ENCODE measurements at regions not wholly inside any gene's neighbourhood (a gene's known extent, or its start where the extent isn't known, plus 50 kb on each side); places are given as distances from the start of the nearest gene placed in this dataset.

- Histone ChIP-seq H3K4me1 (ENCODE audit: insufficient read depth, low read length) (no peaks in the 10 kb centered on the region), H3K27me3 (ENCODE audit: insufficient read depth, low read length) (no peaks in the 10 kb centered on the region), H3K9me3 (ENCODE audit: low read length) (no peaks in the 10 kb centered on the region)
These were observed 264.5 kb upstream of the CAMK1G start for GRCh38 chr1:209319057-209319432.

GRCh38 chr1:209319549-209319948 lies 264.0 kb upstream of the CAMK1G start:
- H2AFZ ChIP-seq (ENCODE audit: low read depth, low read length): no peak overlapping the region
- no peaks in the 10 kb centered on the region for H3K27me3 ChIP-seq (ENCODE audit: insufficient read depth, low read length)
- no peak overlapping the region for H3K4me3 ChIP-seq (ENCODE audit: low read length)
- H3K36me3 ChIP-seq (ENCODE audit: insufficient read depth, low read length): no peaks in the 10 kb centered on the region
- no peaks in the 10 kb centered on the region for H3K4me1 ChIP-seq (ENCODE audit: insufficient read depth, low read length)
- no peaks in the 10 kb centered on the region for H3K9me3 ChIP-seq (ENCODE audit: low read length)

More at GRCh38 chr1:209319057-209319432, 264.5 kb upstream of the CAMK1G start:
- Histone ChIP-seq H2AFZ (ENCODE audit: low read depth, low read length) (no peak overlapping the region), H3K36me3 (ENCODE audit: insufficient read depth, low read length) (no peaks in the 10 kb centered on the region), H3K4me3 (ENCODE audit: low read length) (no peak overlapping the region)

DNA sequence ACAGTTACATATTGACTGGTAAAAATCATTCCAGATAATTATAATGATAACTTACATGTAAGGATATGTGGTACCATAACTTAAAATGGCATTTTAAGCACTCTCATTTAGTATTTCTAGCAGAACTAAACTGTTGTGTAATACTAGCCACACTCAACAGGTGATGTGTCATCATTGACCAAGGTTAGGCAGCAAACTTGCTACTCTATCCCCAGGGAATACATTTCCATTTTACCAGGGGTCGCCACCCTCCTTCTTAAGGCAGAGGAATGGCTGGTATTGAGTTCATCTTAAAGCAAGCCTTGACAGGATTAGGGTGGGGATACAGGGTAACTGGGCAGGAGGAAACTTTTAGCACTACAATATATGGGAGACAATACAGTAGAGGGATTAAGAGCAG lies 259.8 kb upstream of the CAMK1G start:
- Histone ChIP-seq H3K9me3 (ENCODE audit: low read length) (no peaks in the 10 kb centered on the region), H3K27me3 (ENCODE audit: insufficient read depth, low read length) (no peaks in the 10 kb centered on the region), H3K4me1 (ENCODE audit: insufficient read depth, low read length) (no peaks in the 10 kb centered on the region), H3K36me3 (ENCODE audit: insufficient read depth, low read length) (no peaks in the 10 kb centered on the region), H2AFZ (ENCODE audit: low read depth, low read length) (no peak overlapping the region), H3K4me3 (ENCODE audit: low read length) (no peak overlapping the region)

GRCh38 chr1:209324901-209325871 lies 258.3 kb upstream of the CAMK1G start:
- no peak overlapping the region for H2AFZ ChIP-seq (ENCODE audit: low read depth, low read length)
- no peak overlapping the region for H3K4me3 ChIP-seq (ENCODE audit: low read length)
- H3K36me3 ChIP-seq (ENCODE audit: insufficient read depth, low read length): no peaks in the 10 kb centered on the region
- no peaks in the 10 kb centered on the region for H3K27me3 ChIP-seq (ENCODE audit: insufficient read depth, low read length)
- no peaks in the 10 kb centered on the region for H3K4me1 ChIP-seq (ENCODE audit: insufficient read depth, low read length)
- no peaks in the 10 kb centered on the region for H3K9me3 ChIP-seq (ENCODE audit: low read length)

- Histone ChIP-seq H3K36me3 (ENCODE audit: insufficient read depth, low read length) (no peaks in the 10 kb centered on the region), H3K27me3 (ENCODE audit: insufficient read depth, low read length) (no peaks in the 10 kb centered on the region), H3K4me3 (ENCODE audit: low read length) (no peak overlapping the region), H3K9me3 (ENCODE audit: low read length) (no peaks in the 10 kb centered on the region), H3K4me1 (ENCODE audit: insufficient read depth, low read length) (no peaks in the 10 kb centered on the region), H2AFZ (ENCODE audit: low read depth, low read length) (no peak overlapping the region)
These were observed 257.4 kb upstream of the CAMK1G start for GRCh38 chr1:209326076-209326475.

DNA sequence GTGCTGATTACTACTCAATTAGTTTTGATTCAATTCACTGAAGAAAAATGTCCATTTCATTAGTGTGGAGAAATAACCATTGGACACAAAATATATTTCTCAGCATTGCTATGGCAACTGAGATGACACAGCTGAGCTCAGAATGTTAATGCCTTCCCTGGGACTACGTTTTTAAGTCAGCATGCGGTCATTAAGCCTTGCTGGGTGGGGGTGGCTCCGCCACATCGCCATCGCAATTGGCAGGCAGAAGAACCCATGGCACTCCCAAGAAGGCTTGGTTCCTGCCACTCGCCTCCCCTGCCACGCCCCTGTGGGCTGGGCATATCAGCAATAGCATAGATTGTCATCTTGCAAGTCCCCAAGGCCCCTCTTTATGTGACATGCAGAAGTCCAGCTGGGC lies 256.7 kb upstream of the CAMK1G start:
- no peaks in the 10 kb centered on the region for H3K36me3 ChIP-seq (ENCODE audit: insufficient read depth, low read length)
- no peak overlapping the region for H3K4me3 ChIP-seq (ENCODE audit: low read length)
- H3K4me1 ChIP-seq (ENCODE audit: insufficient read depth, low read length): no peaks in the 10 kb centered on the region

GRCh38 chr1:209328196-209328595 lies 255.3 kb upstream of the CAMK1G start:
- no peak overlapping the region for H2AFZ ChIP-seq (ENCODE audit: low read depth, low read length)
- H3K9me3 ChIP-seq (ENCODE audit: low read length): no peaks in the 10 kb centered on the region
- H3K27me3 ChIP-seq (ENCODE audit: insufficient read depth, low read length): no peaks in the 10 kb centered on the region
- no peaks in the 10 kb centered on the region for H3K4me1 ChIP-seq (ENCODE audit: insufficient read depth, low read length)
- no peak overlapping the region for H3K4me3 ChIP-seq (ENCODE audit: low read length)
- H3K36me3 ChIP-seq (ENCODE audit: insufficient read depth, low read length): no peaks in the 10 kb centered on the region

More for the DNA sequence above, 256.7 kb upstream of the CAMK1G start:
- Histone ChIP-seq H2AFZ (ENCODE audit: low read depth, low read length) (no peak overlapping the region), H3K9me3 (ENCODE audit: low read length) (no peaks in the 10 kb centered on the region), H3K27me3 (ENCODE audit: insufficient read depth, low read length) (no peaks in the 10 kb centered on the region)

DNA sequence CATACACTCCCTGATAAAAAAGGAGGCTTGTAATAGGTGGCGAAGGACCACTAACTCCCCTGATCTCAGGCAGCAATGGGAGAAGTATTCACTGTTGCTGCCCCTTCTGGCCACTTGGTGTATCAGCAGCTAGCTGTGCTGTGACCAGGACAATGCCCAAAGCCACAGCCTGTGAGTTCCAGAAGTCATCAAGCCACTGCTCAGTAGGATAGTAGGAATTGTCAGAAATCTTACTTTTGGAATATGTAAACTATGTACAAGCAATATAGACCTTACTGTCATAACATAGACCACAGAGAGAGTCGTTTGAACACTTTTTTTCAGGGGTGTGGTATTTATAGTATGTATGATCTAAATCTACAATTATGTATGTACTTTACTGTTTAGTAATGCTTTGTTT lies 248.3 kb upstream of the CAMK1G start:
- Histone ChIP-seq H3K4me1 (ENCODE audit: insufficient read depth, low read length) (no peaks in the 10 kb centered on the region), H2AFZ (ENCODE audit: low read depth, low read length) (no peak overlapping the region), H3K36me3 (ENCODE audit: insufficient read depth, low read length) (no peaks in the 10 kb centered on the region), H3K9me3 (ENCODE audit: low read length) (no peaks in the 10 kb centered on the region), H3K4me3 (ENCODE audit: low read length) (no peak overlapping the region), H3K27me3 (ENCODE audit: insufficient read depth, low read length) (no peaks in the 10 kb centered on the region)

DNA sequence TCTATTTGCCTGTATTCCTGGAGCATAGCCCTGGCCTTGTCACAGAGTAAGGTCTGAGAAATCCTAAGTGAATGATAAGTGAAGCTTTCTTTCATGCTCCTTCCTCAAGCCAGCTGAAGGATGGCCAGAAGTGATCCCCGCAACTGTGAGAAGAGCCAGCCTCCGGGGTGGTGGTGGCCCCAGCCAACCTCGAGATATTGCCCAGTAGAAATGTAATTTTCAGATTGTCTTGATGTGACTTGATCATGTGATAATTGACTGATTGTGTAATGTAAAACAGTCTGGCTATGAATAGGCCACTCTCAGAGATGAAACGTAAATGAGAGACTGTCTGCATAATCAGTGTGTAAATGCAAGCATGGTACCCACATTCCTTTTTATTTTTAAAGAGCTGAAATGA lies 242.4 kb upstream of the CAMK1G start:
- H3K9me3 ChIP-seq (ENCODE audit: low read length): no peaks in the 10 kb centered on the region
- no peaks in the 10 kb centered on the region for H3K27me3 ChIP-seq (ENCODE audit: insufficient read depth, low read length)
- H3K4me1 ChIP-seq (ENCODE audit: insufficient read depth, low read length): no peaks in the 10 kb centered on the region
- no peaks in the 10 kb centered on the region for H3K36me3 ChIP-seq (ENCODE audit: insufficient read depth, low read length)
- H2AFZ ChIP-seq (ENCODE audit: low read depth, low read length): no peak overlapping the region
- H3K4me3 ChIP-seq (ENCODE audit: low read length): no peak overlapping the region

DNA sequence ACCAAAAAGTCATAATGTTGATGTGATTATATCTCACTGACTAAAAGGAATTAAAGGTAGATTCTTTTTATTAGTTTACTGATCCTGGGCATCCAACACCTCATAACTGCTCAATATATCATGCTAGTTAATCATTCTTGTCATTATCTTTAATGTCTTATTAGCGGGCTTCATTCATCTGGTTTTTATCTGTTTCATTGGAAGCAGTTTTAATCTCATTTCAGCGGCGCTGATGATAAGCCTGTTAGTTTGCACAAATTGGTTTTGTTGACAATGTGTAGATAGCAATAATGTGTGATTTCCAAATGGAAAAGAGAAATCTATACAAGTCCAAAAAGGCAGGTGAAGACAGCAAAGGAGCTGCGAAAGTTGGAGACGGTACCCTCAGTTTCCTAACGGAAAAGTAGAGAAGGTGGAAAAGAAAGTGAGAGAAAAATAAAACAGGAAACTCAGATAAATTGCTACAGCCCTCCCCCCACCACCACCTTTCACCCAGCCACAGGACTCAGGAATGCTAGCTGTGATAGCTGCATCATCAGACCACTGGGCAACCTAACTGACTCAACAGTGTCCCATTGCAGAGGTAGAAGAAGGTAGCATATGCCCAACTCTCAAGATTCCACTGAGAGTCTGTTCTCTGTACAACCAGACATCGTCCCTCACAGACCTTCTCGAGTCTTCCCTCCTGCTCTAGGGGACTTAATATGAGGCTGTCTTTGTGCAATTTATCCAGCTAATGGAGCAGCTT lies 241.7 kb upstream of the CAMK1G start:
- Histone ChIP-seq H3K4me1 (ENCODE audit: insufficient read depth, low read length) (no peaks in the 10 kb centered on the region), H3K27me3 (ENCODE audit: insufficient read depth, low read length) (no peaks in the 10 kb centered on the region), H3K4me3 (ENCODE audit: low read length) (no peak overlapping the region), H3K9me3 (ENCODE audit: low read length) (no peaks in the 10 kb centered on the region), H2AFZ (ENCODE audit: low read depth, low read length) (no peak overlapping the region), H3K36me3 (ENCODE audit: insufficient read depth, low read length) (no peaks in the 10 kb centered on the region)

GRCh38 chr1:209342441-209343175 lies 240.9 kb upstream of the CAMK1G start:
- Histone ChIP-seq H3K27me3 (ENCODE audit: insufficient read depth, low read length) (no peaks in the 10 kb centered on the region), H3K4me1 (ENCODE audit: insufficient read depth, low read length) (no peaks in the 10 kb centered on the region), H3K9me3 (ENCODE audit: low read length) (no peaks in the 10 kb centered on the region), H2AFZ (ENCODE audit: low read depth, low read length) (no peak overlapping the region), H3K4me3 (ENCODE audit: low read length) (no peak overlapping the region), H3K36me3 (ENCODE audit: insufficient read depth, low read length) (no peaks in the 10 kb centered on the region)

DNA sequence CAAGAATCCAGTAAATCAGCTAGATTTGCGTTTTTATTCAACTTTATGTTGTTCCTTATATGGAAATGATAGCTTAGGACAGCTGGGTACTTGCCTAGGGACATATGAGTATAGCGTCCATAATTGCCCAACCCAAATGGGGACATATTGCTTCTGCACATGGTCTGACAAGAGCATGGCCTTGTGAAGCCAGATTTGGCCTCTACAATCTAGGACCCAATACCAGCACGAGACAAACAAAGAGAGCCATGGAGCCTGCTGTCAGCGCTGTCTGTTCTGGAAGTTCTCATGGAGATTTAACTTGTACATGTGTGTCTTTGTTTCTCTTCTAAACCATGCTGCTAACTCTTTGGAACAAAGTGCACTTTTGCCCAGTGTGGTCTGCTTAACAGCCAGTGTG lies 240.0 kb upstream of the CAMK1G start:
- H3K27me3 ChIP-seq (ENCODE audit: insufficient read depth, low read length): no peaks in the 10 kb centered on the region
- no peaks in the 10 kb centered on the region for H3K9me3 ChIP-seq (ENCODE audit: low read length)
- no peak overlapping the region for H2AFZ ChIP-seq (ENCODE audit: low read depth, low read length)

GRCh38 chr1:209344156-209344555 lies 239.4 kb upstream of the CAMK1G start:
- Histone ChIP-seq H3K4me3 (ENCODE audit: low read length) (no peak overlapping the region), H3K4me1 (ENCODE audit: insufficient read depth, low read length) (no peaks in the 10 kb centered on the region), H3K36me3 (ENCODE audit: insufficient read depth, low read length) (no peaks in the 10 kb centered on the region), H3K9me3 (ENCODE audit: low read length) (no peaks in the 10 kb centered on the region), H3K27me3 (ENCODE audit: insufficient read depth, low read length) (no peaks in the 10 kb centered on the region), H2AFZ (ENCODE audit: low read depth, low read length) (no peak overlapping the region)

More for the DNA sequence above, 240.0 kb upstream of the CAMK1G start:
- Histone ChIP-seq H3K4me1 (ENCODE audit: insufficient read depth, low read length) (no peaks in the 10 kb centered on the region), H3K4me3 (ENCODE audit: low read length) (no peak overlapping the region), H3K36me3 (ENCODE audit: insufficient read depth, low read length) (no peaks in the 10 kb centered on the region)
